D341Med (cell line): ENCODE measurements at regions not wholly inside any gene's neighbourhood (a gene's known extent, or its start where the extent isn't known, plus 50 kb on each side); places are given as distances from the start of the nearest gene placed in this dataset.

Experiments
- DNase-seq: peaks from one replicate; pipeline ENCODE4 v3.0.0; 2012; ENCODE audit warnings: low spot score

GRCh38 chr1:112788054-112788453 is 72.9 kb upstream of the PPM1J start:
- DNase-seq = no peak

- DNase-seq = no peak
Observed at GRCh38 chr1:112783059-112783458, 67.9 kb upstream of the PPM1J start.

DNA sequence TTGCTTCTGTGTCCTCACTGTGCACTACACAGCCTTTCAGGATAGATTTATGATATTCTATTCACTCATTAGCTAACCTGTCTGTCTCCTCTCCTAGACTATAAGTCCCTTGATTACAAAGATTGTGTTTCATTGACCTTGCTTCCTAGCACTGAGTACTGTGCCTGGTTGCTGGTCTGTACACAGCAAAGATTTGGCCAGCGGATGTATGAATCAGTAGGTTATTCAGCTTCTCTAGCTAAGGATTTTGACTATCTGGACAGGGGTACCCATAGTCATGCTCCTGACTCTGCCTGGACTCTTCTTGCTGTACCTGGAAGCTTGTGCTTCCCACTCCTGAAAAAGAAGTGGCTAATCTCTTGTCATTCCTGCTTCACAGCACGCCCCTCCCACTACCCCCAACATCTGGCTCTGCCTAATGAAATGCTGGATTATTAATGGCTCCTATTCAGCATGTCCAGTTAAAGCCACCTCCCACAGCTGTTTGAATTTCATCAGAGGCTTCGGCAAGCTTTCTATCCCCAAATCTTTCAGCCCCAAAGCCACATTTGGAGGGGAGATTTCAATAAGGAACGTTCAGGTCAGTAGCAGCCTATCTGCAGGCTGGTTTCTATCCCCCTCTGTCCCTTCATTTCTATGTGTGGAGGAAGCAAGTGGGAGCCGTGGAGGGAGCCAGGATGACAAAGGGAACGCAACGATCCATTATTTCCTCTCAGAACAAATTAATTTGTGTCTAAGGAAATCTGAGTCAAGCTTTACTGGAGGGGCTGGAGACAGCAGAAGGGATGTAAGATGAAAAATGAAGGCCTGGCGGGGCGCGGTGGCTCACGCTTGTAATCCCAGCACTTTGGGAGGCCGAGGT is 64.8 kb upstream of the PPM1J start:
- no peak for DNase-seq

DNA sequence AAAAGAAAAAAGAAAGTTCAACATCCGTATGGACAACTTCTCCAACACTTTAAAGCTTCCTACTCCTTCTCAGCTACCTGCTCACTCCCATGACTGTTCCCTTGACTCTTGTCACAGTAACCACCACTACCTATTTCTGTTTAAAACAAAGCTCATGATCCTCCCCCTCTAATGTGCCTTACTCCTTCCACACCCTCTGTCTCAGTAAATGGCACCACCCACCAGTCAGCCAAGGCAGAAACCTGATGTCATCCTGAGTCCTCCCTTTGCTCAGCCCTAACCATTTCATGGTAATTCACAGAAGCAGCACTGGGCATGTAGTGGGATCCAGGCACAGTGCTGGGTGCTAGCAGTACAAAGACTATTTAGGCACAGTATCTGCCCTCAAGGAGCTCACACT is 63.0 kb upstream of the PPM1J start:
- DNase-seq = no peak

GRCh38 chr1:112776688-112777087 is 61.6 kb upstream of the PPM1J start:
- DNase-seq = no peak

GRCh38 chr1:112772781-112773180 is 57.6 kb upstream of the PPM1J start:
- DNase-seq = no peak

GRCh38 chr1:112770724-112771123 is 55.6 kb upstream of the PPM1J start:
- DNase-seq = no peak

DNA sequence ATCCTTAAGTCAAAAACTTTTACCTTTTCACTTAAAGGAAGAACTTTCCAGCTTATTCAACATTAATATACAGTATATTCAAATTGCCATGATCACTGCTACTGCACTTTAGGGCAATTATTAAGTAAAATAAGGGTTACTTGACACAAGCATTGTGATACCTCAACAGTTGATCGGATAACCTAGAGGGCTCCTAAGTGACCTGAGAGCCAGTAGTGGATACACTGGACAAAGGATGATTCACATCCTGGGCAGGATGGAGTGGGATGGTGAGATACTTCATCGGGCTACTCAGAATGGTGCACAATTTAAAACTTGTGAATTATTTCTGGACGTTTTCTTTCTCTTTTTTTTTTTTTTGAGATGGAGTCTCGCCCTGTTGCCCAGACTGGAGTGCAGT is 54.5 kb upstream of the PPM1J start:
- no peak for DNase-seq

DNA sequence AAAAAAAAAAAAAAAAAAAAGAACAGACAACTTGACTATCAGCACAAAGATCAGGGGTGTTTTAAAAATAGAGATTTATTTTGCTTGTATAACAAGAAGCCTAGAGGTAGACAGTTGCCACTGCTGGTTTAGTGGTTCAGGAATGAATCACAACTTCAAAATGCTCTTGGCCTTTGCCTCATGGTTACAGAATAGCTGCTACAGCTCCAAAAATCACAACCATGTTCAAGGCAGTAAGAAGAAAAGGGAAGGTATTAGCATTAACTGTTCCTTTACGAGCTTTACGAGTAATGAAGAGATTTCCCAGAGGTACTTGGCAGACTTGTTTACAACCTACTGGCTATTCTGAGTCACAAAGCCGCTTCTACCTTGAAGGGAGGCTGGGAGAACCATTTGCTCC is 52.5 kb upstream of the PPM1J start:
- DNase-seq = no peak
